ENCODE measurements at regions not wholly inside any gene's neighbourhood (a gene's known extent, or its start where the extent isn't known, plus 50 kb on each side); places are given as distances from the start of the nearest gene placed in this dataset.

- TF ChIP-seq FOXK2 (conservative IDR thresholded peaks at IDR 0.05 in 1 of 2, IDR thresholded peaks at IDR 0.05 in 1 of 2; ENCODE audit: low read depth in 2 of 2) (no peak), CBX2 (IDR thresholded peaks at IDR 0.05; ENCODE audit: insufficient read depth, low read length, poor library complexity, severe bottlenecking) (no peak), CTCF (IDR thresholded peaks at IDR 0.05 in 2 of 3, conservative IDR thresholded peaks at IDR 0.05 in 1 of 3; ENCODE audit: insufficient read depth in 2 of 3, low read depth in 1 of 3, low read length in 3 of 3) (no peak), PPARD (CRISPR knock-in tag; IDR thresholded peaks at IDR 0.05) (no peak), MAZ (CRISPR knock-in tag; conservative IDR thresholded peaks at IDR 0.05 in 1 of 2, IDR thresholded peaks at IDR 0.05 in 1 of 2) (no peak)
Observed at GRCh38 chr9:13552606-13553215, 273.2 kb upstream of the MPDZ start.

Data from K562 (cell line).